Keratinocyte (primary cell): ENCODE measurements at regions not wholly inside any gene's neighbourhood (a gene's known extent, or its start where the extent isn't known, plus 50 kb on each side); places are given as distances from the start of the nearest gene placed in this dataset.

Source experiments
- EZH2 ChIP-seq: IDR thresholded peaks from one replicate; pipeline ENCODE4 v1.6.1; 2012; ENCODE audit warnings: inconsistent platforms, mild to moderate bottlenecking, low read length, moderate library complexity
- TF ChIP-seq, protein P1 (sequence below), 3 experiments: IDR thresholded peaks in 1 of 3; conservative IDR thresholded peaks in 1 of 3; optimal IDR thresholded peaks in 1 of 3; 2 replicates in 2 of 3; 3 replicates in 1 of 3; pipeline versions ENCODE3 to v1.5.1; 2011; ENCODE audit warnings: low read length in 3 of 3, mild to moderate bottlenecking in 3 of 3, moderate library complexity in 2 of 3, control low read depth in 1 of 3, inconsistent platforms in 1 of 3; ENCODE audit not compliant: insufficient read depth in 2 of 3; ENCODE audit errors: extremely low read depth in 1 of 3

DNA sequence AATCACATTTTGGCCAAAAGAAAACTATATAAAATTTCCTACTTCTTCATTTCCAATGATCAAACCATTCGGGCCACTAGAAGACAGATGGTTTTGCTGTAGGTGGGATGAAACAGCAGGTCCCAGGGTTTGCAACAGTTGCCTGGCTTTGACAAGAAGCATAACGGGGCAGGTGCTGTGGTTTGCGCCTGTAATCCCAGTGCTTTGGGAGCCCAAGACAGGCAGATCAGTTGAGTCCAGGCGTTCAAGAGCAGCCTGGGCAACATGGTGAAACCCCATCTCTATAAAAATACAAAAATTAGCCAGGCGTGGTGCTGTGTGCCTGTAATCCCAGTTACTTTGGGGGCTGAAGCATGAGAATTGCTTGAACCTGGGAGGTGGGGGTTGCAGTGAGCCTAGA, 81.4 kb upstream of the XPO1 start:
- TF ChIP-seq, protein P1, sequence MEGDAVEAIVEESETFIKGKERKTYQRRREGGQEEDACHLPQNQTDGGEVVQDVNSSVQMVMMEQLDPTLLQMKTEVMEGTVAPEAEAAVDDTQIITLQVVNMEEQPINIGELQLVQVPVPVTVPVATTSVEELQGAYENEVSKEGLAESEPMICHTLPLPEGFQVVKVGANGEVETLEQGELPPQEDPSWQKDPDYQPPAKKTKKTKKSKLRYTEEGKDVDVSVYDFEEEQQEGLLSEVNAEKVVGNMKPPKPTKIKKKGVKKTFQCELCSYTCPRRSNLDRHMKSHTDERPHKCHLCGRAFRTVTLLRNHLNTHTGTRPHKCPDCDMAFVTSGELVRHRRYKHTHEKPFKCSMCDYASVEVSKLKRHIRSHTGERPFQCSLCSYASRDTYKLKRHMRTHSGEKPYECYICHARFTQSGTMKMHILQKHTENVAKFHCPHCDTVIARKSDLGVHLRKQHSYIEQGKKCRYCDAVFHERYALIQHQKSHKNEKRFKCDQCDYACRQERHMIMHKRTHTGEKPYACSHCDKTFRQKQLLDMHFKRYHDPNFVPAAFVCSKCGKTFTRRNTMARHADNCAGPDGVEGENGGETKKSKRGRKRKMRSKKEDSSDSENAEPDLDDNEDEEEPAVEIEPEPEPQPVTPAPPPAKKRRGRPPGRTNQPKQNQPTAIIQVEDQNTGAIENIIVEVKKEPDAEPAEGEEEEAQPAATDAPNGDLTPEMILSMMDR (optimal IDR thresholded peaks at IDR 0.05 in 1 of 3, IDR thresholded peaks at IDR 0.05 in 1 of 3, conservative IDR thresholded peaks at IDR 0.05 in 1 of 3; ENCODE audit: extremely low read depth in 1 of 3, insufficient read depth in 2 of 3, low read length in 3 of 3), result no peak
- TF ChIP-seq EZH2, result no peak
